Daoy (cell line): ENCODE measurements at regions not wholly inside any gene's neighbourhood (a gene's known extent, or its start where the extent isn't known, plus 50 kb on each side); places are given as distances from the start of the nearest gene placed in this dataset.
A peak's percentile ranks its signal among the peaks of the same experiment; 100 is the strongest.

ENCODE experiments used
- DNase-seq: peaks from one replicate; pipeline ENCODE4 v3.0.0-alpha.2; 2015; ENCODE audit warnings: low read depth

DNA sequence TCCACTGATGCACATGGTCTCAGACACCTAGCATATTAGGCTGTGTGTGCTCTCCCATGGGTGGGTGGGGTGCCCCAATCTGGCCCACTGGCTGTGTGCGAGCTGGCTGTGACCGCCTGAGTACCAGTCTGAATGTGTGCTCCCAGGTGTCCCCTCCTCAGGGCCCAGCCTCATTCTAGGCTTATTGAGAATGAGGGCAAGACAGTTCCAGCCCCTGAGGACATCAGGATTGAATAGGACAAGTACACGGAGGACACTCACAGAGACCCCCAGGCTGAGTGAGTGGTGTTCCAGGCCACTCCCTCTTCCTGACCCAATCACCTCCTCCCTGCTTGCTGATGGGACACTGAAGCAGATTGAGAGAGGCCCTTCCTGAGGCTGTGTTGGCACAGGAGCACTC is 116.1 kb upstream of the RAB6C start:
- DNase-seq = no peak

DNA sequence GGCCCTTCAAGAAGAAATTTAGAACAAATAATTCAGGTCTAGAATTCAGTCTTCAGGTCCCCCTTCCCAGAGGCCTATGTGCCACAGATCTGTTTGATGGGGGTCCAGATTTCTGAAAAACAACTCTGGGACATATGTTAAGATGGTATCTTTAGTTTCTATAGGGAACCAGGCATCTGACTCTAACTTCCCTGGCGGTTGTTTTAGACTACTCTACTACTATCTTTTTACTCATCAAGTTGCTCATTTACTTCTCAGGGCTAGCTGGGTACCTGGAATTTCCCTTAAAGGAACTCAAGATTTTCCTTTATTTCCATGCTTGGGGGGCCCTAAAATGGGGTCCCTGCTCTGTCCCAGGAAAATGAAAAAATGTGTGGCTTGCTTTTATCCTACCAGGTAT is 114.7 kb upstream of the RAB6C start:
- no peak for DNase-seq

DNA sequence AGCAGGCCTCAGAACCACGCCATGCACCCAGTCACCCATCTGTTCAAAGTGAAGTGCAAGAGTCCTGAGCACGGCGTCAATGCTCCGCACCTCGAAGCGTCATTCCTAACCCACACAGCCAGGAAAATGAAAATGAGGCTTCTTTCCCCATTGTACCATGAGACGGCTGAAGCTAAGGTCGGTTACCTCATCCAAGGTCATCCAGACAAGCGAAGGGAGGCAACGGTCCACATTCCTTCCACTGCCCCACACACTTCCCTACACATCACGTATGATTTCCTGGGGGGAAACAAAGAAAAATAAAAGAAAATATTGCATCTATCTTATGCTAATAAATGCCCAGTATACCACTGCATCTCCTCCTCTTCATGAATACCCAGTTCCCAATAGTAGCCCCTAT is 113.5 kb upstream of the RAB6C start:
- DNase-seq = no peak

DNA sequence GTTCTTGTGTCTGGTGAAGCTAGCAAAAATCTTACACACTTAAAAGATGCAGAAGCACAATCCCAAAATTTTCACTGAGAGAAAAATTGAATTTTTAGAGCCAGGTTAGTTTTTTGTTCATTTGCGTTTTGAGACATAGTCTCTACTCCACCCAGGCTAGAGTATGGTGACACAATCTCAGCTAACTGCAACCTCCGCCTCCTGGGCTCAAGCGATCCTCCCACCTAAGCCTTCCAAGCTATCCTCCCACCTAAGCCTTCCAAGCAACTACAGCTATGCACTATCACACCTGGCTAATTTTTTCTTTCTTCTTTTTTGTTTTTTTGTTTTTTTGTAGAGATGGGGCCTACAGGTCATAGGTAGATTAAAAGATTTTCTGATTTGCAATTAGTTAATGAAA is 113.1 kb upstream of the RAB6C start:
- no peak for DNase-seq

DNA sequence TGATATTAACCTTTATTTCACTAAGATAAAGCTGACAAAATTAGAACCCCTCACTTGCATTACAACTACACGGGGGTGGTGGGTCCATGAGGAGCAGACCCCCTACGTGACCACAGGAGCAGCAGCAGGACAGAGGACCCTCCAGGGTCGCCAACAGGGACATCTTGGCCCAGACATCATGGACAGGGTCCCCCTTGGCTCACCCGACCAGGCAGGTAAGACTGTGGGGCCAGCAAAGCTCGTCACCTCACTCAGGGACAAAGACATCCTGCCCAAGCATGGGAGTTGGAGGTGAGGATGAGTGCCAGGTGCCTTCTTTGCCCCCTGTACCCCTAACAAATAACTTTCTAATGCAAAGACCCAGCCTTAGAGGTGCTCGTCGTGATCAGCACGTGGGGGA is 111.3 kb upstream of the RAB6C start:
- DNase-seq = no peak

DNA sequence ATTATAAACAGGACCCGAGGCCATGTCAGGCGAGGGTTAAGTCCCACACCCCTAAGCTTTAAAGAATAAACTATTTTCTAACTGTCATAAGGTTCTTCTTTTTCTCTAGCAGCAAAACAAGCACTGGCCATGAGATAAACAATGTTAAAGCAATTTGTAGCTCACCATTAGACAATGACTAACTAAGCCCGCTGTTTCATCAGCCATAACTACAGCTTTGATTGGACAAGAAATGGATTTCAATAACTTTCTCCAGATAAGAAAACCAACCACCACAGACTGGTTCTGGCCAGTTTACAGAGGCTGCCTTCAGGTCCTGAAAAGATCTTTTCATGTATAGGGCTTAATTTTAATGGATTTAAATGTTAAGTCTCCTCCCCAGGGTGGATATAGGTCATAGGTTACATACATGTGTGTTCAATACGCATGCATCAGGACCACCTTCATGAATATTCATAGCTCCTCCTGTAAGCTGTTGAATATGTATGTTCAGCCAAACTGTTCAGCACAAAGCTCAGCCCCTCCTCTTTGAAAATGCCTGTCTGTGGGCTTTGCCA is 108.7 kb upstream of the RAB6C start:
- DNase-seq = no peak

DNA sequence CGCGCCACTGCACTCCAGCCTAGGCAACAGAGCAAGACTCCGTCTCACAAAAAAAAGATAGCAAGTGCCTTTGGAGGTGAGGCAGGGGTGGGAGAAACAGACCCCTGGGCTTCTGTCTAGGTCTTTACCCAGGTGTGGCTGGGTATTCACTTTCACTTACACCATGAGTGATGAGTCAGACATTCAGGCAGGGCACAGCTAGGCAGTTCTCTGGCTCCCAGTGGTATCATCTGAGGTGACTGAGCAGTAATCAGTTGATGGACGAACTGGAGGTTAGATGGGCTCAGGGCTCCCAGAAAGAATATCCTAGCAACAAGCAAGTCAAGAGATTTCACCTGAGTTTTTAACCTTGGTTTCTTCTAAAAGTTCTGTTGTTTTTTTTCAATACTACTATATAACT is 107.0 kb upstream of the RAB6C start:
- DNase-seq = no peak

DNA sequence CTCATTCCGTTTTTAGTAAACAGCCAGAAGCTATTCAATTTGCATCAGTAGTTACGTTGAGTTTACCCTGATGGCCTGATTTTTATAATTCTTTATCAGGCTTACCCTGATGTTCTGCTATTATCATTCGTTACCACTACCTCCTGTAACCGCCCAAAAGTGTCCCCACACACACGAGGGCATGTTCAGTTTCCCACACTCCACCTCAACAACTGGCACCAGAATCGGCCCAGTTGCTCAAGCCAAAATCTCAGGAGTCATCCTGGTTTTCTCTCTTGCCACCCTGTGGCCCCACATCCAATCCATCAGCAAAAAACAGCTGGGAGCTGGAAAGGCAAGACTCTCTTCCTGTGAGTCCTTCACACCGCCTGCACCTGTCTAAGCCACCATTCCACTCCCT is 102.9 kb upstream of the RAB6C start:
- no peak for DNase-seq

DNA sequence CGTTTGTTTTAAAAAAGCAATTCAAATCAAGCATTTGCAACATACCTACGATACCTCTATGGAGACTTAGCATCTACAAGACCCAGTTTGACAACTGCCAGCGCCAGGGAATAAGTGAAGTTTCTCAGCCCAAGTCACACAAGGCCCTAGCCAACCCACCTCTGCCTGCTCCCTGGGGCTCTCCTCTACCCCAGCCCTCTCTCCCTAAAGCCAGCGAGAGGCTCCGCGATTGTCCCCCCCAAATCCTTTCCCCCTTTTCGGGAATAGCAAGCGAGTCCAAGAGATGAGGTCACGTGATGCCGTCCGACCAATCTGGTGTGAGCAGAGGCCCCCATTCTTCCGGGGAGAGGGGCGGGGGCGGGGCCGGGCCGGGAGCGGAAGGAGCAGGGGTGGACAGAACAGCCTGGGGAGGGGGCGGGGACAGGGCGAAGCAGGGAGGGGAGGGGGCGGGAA is 102.2 kb upstream of the RAB6C start:
- DNase-seq = peak; percentile 87

DNA sequence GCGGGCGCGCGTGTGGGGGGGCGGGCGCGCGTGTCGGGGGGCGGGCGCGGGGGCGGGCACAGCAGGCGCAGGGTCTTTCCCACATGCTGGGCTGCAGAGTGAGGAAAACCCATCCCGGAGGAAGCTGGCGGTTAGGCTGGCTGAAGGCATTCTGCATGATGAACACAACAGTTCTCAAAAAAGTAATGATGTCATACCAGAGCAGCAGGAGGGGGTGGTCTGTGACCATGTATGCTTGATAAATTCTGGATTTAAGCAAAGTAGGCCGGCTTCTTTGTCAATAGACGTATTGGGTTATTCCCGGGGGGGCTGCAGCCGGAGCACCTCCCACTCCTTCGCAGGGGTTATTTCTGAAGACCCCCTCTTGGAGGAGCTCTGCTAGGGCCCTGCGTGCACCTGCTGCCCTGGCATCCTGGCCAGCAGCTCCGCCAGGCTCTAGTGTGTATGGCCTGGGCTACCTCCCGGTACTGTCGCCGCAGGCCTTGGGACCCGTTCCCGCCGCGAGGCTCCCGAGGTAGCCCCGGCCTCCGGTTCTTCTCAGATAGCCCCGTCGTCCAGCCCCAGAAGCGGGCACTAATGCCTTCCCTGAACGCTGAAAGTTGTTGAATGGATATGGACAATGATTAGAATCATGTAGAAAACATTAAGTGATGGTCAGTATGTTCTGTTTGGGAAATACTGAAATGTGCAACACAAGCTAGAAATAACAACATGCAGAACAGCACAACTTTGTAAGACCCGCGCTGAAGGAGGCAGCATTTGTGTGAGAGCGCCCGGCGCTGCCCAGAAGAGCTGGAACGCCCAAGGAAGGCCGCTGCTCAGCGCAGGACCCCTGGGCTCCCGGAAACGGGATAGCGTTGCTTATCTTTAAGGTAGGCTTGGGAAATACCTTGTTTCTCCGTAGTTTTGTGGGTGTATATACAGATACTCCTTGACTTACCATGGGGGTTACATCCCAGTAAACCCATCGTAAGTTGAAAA is 101.4 kb upstream of the RAB6C start:
- no peak for DNase-seq

DNA sequence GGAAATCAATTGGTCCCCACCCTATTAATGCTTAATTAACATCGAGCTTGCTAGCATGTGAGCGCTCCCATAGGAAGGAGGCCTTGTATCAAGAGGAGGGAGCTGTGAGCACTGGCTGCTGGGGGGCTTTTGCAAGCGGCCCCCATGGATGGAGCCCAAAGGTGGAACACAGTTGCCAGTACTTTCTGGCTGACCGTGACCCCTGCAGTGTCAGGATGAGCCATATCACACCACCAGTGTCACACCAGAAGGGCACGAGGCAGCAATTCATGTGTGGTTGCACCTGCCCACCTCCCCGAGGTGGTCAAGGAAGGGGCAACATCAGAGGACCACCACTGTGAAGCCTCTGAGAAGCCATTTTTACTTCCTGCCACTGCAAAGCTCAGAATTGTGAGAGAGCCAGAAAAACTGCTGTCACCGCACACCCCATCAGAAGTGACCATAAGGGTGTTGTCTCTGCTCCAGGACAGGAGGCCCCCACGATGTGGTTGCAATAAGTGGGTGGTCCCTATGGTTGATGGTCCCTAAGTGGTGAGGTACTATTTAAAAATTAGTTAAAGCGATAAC is 99.8 kb upstream of the RAB6C start:
- DNase-seq = no peak

DNA sequence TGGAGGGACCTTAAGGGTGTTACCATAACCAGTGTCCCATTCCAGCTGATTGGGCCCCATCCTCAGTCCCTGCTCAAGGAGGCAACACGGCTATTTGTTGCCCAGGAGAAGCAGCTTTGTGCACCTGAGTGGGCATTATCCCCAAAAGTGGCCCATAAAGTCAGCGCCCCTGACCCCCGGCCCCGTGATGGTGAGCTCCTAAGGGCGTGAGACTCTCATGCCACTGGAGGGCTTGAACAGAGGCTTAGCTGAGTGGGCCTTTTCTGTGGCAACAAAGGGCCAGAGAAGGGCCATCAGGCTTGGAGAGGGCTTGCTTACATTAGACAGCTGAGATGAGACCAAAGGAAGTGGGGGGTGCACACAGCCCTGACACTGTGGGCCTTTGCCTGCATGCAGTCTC is 99.2 kb upstream of the RAB6C start:
- DNase-seq = no peak

DNA sequence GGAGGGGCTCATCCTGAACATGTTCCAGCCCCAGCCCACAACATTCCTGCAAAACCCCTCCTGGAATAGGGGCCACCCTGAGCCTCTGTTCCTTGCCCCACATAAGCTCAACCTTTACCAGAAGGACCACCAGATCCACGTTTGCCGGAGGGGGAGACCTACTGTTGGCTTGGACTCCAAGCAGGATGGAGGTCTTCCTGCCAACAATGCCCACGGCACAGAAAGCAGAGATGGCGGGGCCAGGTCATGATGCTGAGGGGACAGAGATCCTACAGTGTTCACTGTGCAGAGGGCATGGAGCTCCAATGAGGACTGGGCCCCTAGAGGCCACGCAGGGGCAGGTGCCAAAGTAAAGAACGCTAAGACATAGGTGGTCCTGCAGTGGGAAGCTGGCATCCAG is 98.5 kb upstream of the RAB6C start:
- DNase-seq = no peak

DNA sequence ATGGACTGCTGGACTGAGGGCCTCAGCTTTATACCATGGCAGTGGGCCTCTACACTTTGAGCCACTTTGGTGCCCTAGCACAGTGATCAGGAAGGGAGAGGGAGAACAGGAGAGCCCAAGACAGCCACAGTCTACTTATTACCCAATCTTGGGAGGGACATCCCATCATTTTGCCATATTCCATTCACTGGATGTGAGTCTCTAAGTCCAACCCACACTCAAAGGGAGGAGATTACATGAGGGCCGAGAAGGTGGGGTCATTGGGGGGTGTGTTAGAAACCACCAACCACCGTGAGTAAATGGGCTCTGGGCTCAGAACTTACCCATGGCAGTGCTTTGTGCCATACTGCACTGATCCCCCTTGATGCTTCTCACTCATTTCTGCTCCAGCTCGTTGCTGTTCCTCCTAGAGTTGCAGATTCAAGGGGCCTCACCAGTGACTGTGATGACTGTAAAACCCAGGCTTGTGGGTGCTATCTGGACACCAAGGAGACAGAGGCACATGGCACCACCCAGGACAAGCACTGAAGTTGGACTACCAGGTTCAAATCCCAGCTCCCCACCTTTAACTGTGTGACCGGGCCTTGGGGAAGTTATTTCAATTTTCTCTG is 97.6 kb upstream of the RAB6C start:
- no peak for DNase-seq

DNA sequence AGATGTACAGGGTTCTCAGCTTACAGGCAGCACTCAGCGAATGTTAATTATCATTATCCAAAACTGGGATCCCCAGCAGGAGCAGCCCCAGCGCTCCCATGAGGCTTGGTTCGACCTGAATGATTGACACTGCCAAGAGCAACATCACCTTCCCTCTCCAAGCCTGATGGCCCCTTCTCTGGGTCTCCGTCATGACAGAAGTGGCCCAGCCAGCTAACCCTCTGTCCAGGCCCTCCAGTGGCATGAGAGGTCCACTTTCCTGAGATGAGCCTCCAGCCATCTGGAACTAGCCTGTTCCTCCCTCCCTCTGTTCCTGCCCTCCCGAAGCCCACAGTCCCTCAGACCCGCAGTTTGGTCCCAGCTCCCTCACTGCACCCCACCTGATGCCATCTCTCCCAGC is 97.0 kb upstream of the RAB6C start:
- DNase-seq = no peak

DNA sequence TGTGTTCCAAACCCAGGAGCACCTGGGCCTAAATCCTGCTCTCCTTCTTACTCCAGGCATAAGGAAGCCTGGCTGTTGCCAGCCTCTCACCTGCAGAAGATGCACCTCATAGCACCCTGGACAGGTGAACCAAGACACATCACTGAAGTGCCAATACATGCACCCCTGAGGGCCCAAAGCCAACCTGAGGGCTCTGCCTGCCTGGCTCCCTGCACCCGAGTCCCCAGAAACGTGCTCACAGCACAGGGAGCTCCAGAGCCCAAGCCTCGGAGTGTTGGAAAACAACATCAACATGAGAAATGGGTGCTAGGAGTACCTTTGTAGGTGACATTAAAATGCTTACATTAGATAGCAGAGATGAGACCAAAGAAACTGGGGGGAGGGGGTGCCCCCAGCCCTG is 96.3 kb upstream of the RAB6C start:
- DNase-seq = no peak

DNA sequence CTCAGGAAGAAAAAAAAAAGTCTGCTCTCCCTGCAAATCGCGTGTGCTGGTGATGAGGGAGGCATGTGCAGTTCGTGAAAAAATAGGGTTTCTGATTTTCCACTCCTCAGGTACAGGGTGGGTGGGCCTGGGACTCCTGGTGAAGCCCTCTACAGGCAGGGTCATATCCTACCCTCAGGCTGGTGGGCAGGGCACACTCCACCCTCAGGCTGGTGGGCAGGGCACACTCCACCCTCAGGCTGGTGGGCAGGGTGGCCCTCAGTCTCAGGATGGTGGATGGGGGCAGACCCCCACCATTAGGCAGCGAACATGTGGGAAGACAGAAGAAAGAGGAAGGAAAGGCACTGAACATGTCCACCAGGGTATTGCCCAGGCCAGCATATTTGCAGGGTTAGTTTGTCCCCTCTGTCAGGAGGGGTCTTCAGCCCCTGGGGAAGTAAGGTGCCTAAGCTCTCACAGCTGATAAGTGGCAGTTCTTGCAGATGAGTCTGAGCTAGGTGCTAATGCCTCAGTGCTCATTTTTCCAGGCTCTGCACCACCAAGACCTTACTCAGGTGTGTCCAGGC is 95.2 kb upstream of the RAB6C start:
- DNase-seq = no peak

DNA sequence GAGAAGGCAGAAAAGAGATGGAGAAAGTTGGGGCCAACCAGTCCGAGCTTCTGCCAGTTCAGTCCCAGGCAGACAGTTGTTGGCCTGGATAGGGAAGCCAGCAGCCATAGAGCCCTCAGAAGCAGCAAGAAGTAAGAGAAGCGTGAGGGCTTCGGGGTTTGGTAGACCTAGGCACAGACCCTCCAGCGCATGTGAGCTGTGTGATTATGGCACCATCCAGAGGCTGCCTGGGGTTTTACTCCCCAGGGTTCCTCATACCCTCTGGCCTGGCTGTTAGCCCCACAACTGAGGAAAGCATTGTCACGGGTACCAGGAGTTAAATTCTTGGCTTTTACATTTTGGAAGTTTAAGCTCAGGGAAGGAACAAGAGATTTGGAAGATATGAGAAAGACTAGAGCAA is 93.7 kb upstream of the RAB6C start:
- no peak for DNase-seq

DNA sequence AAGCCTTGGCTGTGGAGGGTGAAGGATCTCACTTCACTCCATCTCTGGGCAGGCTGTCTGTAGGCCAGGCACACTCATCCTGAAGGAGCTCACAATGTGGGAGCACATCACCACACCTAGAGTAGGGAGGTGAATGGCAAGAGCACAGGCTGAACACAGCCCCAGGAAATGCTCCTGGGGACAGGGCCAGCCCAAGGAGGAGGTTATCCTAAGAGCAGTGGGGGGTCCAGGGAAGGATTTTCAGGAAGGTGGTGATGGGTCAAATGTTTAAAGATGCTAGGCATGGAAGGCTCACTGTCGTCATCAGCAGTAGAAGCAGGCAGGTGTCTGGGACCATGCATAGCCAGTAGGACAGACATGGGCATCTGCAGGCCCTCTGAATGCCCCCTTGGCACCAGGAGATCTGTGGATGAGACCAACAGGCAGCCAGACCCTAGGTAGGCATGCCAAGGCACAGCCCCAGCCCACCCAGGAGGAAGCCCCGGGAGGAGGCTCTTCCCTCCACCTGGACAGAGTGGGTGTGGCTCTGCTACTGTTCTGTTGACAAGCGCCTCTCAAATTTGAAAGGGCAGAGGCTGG is 91.7 kb upstream of the RAB6C start:
- DNase-seq = no peak

DNA sequence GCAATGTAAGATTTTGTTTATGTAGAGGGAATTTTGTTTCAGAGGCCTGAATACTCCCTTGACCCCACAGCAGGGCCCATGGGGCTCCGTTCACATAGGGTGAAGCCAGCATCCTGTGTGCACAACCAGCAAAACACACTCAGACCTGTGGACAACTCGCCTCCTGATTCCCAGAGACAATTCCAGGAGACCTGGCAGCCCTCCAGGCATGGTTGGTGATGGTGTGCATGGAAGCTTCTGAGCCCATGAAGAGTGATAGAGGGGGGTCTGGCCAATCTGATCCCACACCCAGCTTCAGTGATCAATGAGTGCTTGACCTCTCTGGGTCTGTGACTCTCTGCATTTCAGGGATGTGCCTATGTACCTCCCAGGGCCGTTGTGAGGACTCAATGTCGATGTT is 91.0 kb upstream of the RAB6C start:
- no peak for DNase-seq

DNA sequence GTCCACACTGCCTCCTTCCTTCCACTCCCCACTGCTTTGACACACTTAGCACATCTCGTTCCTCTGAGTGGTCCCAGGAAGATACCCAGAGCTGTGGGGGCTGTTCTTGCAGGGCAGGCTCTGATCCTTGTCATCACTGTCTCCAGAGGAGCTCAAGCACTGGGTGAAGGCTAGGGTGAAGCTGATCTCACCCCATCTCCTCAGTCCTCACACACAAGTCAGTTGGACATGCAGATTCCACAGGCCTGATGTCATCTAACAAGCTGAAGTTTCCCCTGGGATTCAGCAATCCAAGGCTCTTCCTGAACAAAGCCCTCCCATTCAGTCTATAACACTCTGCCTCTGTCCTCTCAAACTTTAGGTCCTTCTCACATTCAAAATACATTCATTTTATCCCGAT is 90.6 kb upstream of the RAB6C start:
- peak; percentile 8 for DNase-seq
